HCT116 (cell line): ENCODE measurements at regions not wholly inside any gene's neighbourhood (a gene's known extent, or its start where the extent isn't known, plus 50 kb on each side); places are given as distances from the start of the nearest gene placed in this dataset.

ENCODE experiments used
- ATAC-seq: fragments of 200-7000 bp; cut with Tn5 transposase; 2 replicates; pipeline ENCODE4 v1.9.1; 2020; ENCODE audit warnings: mild to moderate bottlenecking, moderate library complexity
- BruUV-seq: library from RNA; stranded (reverse); fragments of 400-500 nt; replicated peaks from 2 replicates; lab custom pipeline; 2021; lab: Mats Ljungman, UMichigan
- CTCF ChIA-PET: fragments of 300-600 bp; sonication (Branson Sonifier 250); formaldehyde crosslinking; loops from one replicate; lab custom pipeline; 2021; ENCODE audit warnings: antibody characterized with exemption; lab: Charles Lee
- POLR2A ChIA-PET: fragments of 300-600, 350-600 bp; sonication (Branson Sonifier 250); formaldehyde crosslinking; loops from one replicate; lab custom pipeline; 2021; ENCODE audit warnings: antibody characterized with exemption; lab: Charles Lee
- RAD21 ChIA-PET, 2 experiments: fragments of 300-600 bp; sonication (Branson Sonifier 250); formaldehyde crosslinking; loops; one replicate each; lab custom pipeline; 2023; ENCODE audit warnings: low total read pairs in 2 of 2; ENCODE audit not compliant: uncharacterized antibody in 2 of 2, unreplicated experiment in 2 of 2, low non-redundant PET in 1 of 2; lab: Charles Lee
- DNase-seq: peaks from one replicate; pipeline ENCODE4 v3.0.0-alpha.2; 2010; ENCODE audit warnings: low read depth, low spot score
- H2AFZ ChIP-seq: fragments of 200-600 bp; shearing (Covaris generic), sonication (generic); 2 replicates; pipeline ENCODE4 v1.6.1; 2017; ENCODE audit warnings: low read depth, mixed run types, mixed read lengths, antibody characterized with exemption, low read length; ENCODE audit not compliant: poor library complexity, severe bottlenecking
- H3K27ac ChIP-seq: 2 replicates; pipeline ENCODE4 v1.5.1; 2012; ENCODE audit warnings: low read depth, low read length
- H3K27me3 ChIP-seq: fragments of 200-600 bp; sonication (generic); 2 replicates; pipeline ENCODE4 v1.6.1; 2016; ENCODE audit warnings: mixed run types, low read length, mixed read lengths; ENCODE audit not compliant: insufficient read depth
- H3K36me3 ChIP-seq, 2 experiments: fragments of 200-500 bp in 1 of 2; fragments of 200-600 bp in 1 of 2; sonication (Bioruptor generic) in 1 of 2; sonication (generic) in 1 of 2; 2 replicates each; pipeline versions ENCODE4 v1.5.1 to v1.6.1; 2014 to 2016; ENCODE audit warnings: low read length in 2 of 2, inconsistent platforms in 1 of 2, mixed read lengths in 1 of 2, mixed run types in 1 of 2; ENCODE audit not compliant: insufficient read depth in 2 of 2, control insufficient read depth in 1 of 2
- H3K4me1 ChIP-seq, 2 experiments: fragments of 200-600 bp in 1 of 2; sonication (generic) in 1 of 2; 2 replicates each; pipeline versions ENCODE4 v1.5.1 to v1.6.1; 2012 to 2017; ENCODE audit warnings: low read length in 2 of 2, inconsistent platforms in 1 of 2, mild to moderate bottlenecking in 1 of 2, mixed read lengths in 1 of 2, mixed run types in 1 of 2, moderate library complexity in 1 of 2; ENCODE audit not compliant: insufficient read depth in 2 of 2, control insufficient read depth in 1 of 2
- H3K4me2 ChIP-seq: fragments of 200-600 bp; sonication (generic); 2 replicates; pipeline ENCODE4 v1.6.1; 2017; ENCODE audit warnings: mixed run types, low read length, mixed read lengths
- H3K4me3 ChIP-seq, 2 experiments: fragments of 200-600 bp in 1 of 2; sonication (generic) in 1 of 2; replicated peaks in 1 of 2; 2 replicates each; pipeline ENCODE4 v1.5.1; 2011 to 2016; ENCODE audit warnings: low read length in 2 of 2, control low read depth in 1 of 2, low read depth in 1 of 2, mild to moderate bottlenecking in 1 of 2, mixed read lengths in 1 of 2, mixed run types in 1 of 2
- H3K79me2 ChIP-seq: fragments of 200-600 bp; sonication (generic); 2 replicates; pipeline ENCODE4 v1.6.1; 2017; ENCODE audit warnings: mild to moderate bottlenecking, mixed run types, low read length, moderate library complexity, mixed read lengths; ENCODE audit not compliant: insufficient read depth
- H3K9ac ChIP-seq: fragments of 200-600 bp; sonication (generic); 2 replicates; pipeline ENCODE4 v1.6.1; 2016; ENCODE audit warnings: low read length, mixed read lengths
- H3K9me2 ChIP-seq: fragments of 200-600 bp; sonication (generic), shearing (Covaris generic); 2 replicates; pipeline ENCODE4 v1.6.1; 2017; ENCODE audit warnings: mixed run types, mild to moderate bottlenecking, moderate library complexity; ENCODE audit not compliant: insufficient read depth
- H3K9me3 ChIP-seq, 2 experiments: fragments of 200-500 bp in 1 of 2; fragments of 200-600 bp in 1 of 2; sonication (Bioruptor generic) in 1 of 2; sonication (generic) in 1 of 2; 2 replicates each; pipeline ENCODE4 v1.6.1; 2014 to 2017; ENCODE audit warnings: low read length in 2 of 2, mixed read lengths in 2 of 2, inconsistent platforms in 1 of 2, low read depth in 1 of 2, mild to moderate bottlenecking in 1 of 2, mixed run types in 1 of 2, moderate library complexity in 1 of 2; ENCODE audit not compliant: control insufficient read depth in 1 of 2, insufficient read depth in 1 of 2
- H4K20me1 ChIP-seq: fragments of 200-600 bp; sonication (generic), shearing (Covaris generic); 2 replicates; pipeline ENCODE4 v1.6.1; 2017; ENCODE audit warnings: mixed run types, mild to moderate bottlenecking, moderate library complexity; ENCODE audit not compliant: insufficient read depth
- ATF3 ChIP-seq: IDR thresholded peaks from 2 replicates; pipeline ENCODE4 v1.6.1; 2012
- CBX3 ChIP-seq: IDR thresholded peaks from 2 replicates; pipeline ENCODE4 v1.6.1; 2012; ENCODE audit warnings: low read depth
- EZH2phosphoT487 ChIP-seq: fragments of 200-600 bp; IDR thresholded peaks from 2 replicates; pipeline ENCODE4 v1.6.1; 2018; ENCODE audit warnings: antibody characterized with exemption, borderline replicate concordance
- FOSL1 ChIP-seq: IDR thresholded peaks from 2 replicates; pipeline ENCODE4 v1.6.1; 2012; ENCODE audit warnings: low read depth
- POLR2A ChIP-seq: IDR thresholded peaks from 2 replicates; pipeline ENCODE4 v1.7.0; 2011; ENCODE audit warnings: borderline replicate concordance; ENCODE audit not compliant: insufficient read depth, insufficient read length; ENCODE audit errors: extremely low read depth
- POLR2AphosphoS5 ChIP-seq: IDR thresholded peaks from 2 replicates; pipeline ENCODE4 v1.6.1; 2011; ENCODE audit warnings: mild to moderate bottlenecking, low read depth, low read length, moderate library complexity
- SIN3A ChIP-seq: IDR thresholded peaks from 2 replicates; pipeline ENCODE4 v1.6.1; 2012; ENCODE audit warnings: low read depth
- SP1 ChIP-seq: IDR thresholded peaks from 2 replicates; pipeline ENCODE4 v1.6.1; 2012; ENCODE audit warnings: low read depth
- TCF7L2 ChIP-seq: IDR thresholded peaks from 2 replicates; pipeline ENCODE4 v1.7.0; 2011; ENCODE audit warnings: borderline replicate concordance, inconsistent platforms; ENCODE audit not compliant: insufficient read depth, insufficient read length; ENCODE audit errors: extremely low read depth
- ZBTB33 ChIP-seq: IDR thresholded peaks from 2 replicates; pipeline ENCODE4 v1.6.1; 2011; ENCODE audit warnings: mild to moderate bottlenecking, low read length, moderate library complexity; ENCODE audit not compliant: insufficient replicate concordance; ENCODE audit errors: extremely low read depth
- ZFX ChIP-seq: fragments of 450-650 bp; IDR thresholded peaks from 2 replicates; pipeline ENCODE4 v1.6.1; 2017
- ZNF274 ChIP-seq: fragments of 200-500 bp; sonication (Bioruptor generic); IDR thresholded peaks from 2 replicates; pipeline ENCODE4 v1.6.1; 2014; ENCODE audit warnings: mild to moderate bottlenecking, low read depth, low read length, inconsistent platforms
- intact Hi-C: fragments of 100-400 bp; cut with micrococcal nuclease; formaldehyde crosslinking; loops from 2 replicates; pipeline ENCODE4 v1.10.0; 2022
- TF ChIP-seq, protein P1 (sequence below), 3 experiments: fragments of 200-600 bp in 1 of 3; sonication (generic) in 1 of 3; IDR thresholded peaks in 2 of 3; conservative IDR thresholded peaks in 1 of 3; 2 replicates each; pipeline ENCODE4 v1.5.1; 2012 to 2017; ENCODE audit warnings: low read depth in 2 of 3, low read length in 2 of 3, antibody characterized with exemption in 1 of 3, borderline replicate concordance in 1 of 3, control low read depth in 1 of 3, mild to moderate bottlenecking in 1 of 3, mixed read lengths in 1 of 3, mixed run types in 1 of 3, moderate library complexity in 1 of 3; ENCODE audit not compliant: insufficient read depth in 1 of 3
- TF ChIP-seq, protein P2 (sequence below): IDR thresholded peaks from 2 replicates; pipeline ENCODE4 v1.6.1; 2012; ENCODE audit warnings: low read depth

- H3K27ac ChIP-seq, result no peak overlapping the region
- BruUV-seq, result no TSS peak
- CTCF ChIA-PET, result no interaction called here
- TF ChIP-seq SIN3A, result no peak
- no peak for TF ChIP-seq FOSL1
- no peak for TF ChIP-seq ZNF274
- TF ChIP-seq, protein P1, sequence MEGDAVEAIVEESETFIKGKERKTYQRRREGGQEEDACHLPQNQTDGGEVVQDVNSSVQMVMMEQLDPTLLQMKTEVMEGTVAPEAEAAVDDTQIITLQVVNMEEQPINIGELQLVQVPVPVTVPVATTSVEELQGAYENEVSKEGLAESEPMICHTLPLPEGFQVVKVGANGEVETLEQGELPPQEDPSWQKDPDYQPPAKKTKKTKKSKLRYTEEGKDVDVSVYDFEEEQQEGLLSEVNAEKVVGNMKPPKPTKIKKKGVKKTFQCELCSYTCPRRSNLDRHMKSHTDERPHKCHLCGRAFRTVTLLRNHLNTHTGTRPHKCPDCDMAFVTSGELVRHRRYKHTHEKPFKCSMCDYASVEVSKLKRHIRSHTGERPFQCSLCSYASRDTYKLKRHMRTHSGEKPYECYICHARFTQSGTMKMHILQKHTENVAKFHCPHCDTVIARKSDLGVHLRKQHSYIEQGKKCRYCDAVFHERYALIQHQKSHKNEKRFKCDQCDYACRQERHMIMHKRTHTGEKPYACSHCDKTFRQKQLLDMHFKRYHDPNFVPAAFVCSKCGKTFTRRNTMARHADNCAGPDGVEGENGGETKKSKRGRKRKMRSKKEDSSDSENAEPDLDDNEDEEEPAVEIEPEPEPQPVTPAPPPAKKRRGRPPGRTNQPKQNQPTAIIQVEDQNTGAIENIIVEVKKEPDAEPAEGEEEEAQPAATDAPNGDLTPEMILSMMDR (IDR thresholded peaks at IDR 0.05 in 2 of 3, conservative IDR thresholded peaks at IDR 0.05 in 1 of 3; ENCODE audit: borderline replicate concordance in 1 of 3, insufficient read depth in 1 of 3, low read depth in 2 of 3, low read length in 2 of 3), result no peak
- TF ChIP-seq ZBTB33, result no peak
- no peak for TF ChIP-seq ZFX
- no peak for TF ChIP-seq TCF7L2
- TF ChIP-seq EZH2phosphoT487, result no peak
- TF ChIP-seq ATF3, result no peak
- no peak for TF ChIP-seq POLR2AphosphoS5
- TF ChIP-seq SP1, result no peak
- TF ChIP-seq POLR2A, result no peak
- TF ChIP-seq, protein P2, sequence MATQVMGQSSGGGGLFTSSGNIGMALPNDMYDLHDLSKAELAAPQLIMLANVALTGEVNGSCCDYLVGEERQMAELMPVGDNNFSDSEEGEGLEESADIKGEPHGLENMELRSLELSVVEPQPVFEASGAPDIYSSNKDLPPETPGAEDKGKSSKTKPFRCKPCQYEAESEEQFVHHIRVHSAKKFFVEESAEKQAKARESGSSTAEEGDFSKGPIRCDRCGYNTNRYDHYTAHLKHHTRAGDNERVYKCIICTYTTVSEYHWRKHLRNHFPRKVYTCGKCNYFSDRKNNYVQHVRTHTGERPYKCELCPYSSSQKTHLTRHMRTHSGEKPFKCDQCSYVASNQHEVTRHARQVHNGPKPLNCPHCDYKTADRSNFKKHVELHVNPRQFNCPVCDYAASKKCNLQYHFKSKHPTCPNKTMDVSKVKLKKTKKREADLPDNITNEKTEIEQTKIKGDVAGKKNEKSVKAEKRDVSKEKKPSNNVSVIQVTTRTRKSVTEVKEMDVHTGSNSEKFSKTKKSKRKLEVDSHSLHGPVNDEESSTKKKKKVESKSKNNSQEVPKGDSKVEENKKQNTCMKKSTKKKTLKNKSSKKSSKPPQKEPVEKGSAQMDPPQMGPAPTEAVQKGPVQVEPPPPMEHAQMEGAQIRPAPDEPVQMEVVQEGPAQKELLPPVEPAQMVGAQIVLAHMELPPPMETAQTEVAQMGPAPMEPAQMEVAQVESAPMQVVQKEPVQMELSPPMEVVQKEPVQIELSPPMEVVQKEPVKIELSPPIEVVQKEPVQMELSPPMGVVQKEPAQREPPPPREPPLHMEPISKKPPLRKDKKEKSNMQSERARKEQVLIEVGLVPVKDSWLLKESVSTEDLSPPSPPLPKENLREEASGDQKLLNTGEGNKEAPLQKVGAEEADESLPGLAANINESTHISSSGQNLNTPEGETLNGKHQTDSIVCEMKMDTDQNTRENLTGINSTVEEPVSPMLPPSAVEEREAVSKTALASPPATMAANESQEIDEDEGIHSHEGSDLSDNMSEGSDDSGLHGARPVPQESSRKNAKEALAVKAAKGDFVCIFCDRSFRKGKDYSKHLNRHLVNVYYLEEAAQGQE, result no peak
- no peak for TF ChIP-seq CBX3
- TF ChIP-seq, all 23 proteins: peak for 0
- ChIA-PET POLR2A (no interaction called here), RAD21 (no interaction called here)
- H2AFZ ChIP-seq, result no peak overlapping the region
- H3K9me3 ChIP-seq, result no peaks in the 10 kb centered on the region
- intact Hi-C loops, result no loop called here
- H3K4me1 ChIP-seq, result peaks cover 0 to 15% of the 10 kb centered on the region in 2 experiments; a peak in 2 of 4 replicates
- H3K4me2 ChIP-seq, result no peak overlapping the region
- H3K9ac ChIP-seq, result no peak overlapping the region
- no peaks in the 10 kb centered on the region for H3K27me3 ChIP-seq
- no peaks in the 10 kb centered on the region for H4K20me1 ChIP-seq
- H3K9me2 ChIP-seq, result no peaks in the 10 kb centered on the region
- no peaks in the 10 kb centered on the region for H3K79me2 ChIP-seq
- no peak overlapping the region for H3K4me3 ChIP-seq
- ATAC-seq (no peak), DNase-seq (no peak)
- no peaks in the 10 kb centered on the region for H3K36me3 ChIP-seq
These were observed 102.6 kb upstream of the PDE5A start for GRCh38 chr4:119731146-119731742.
